NB4 (cell line): ENCODE measurements at regions not wholly inside any gene's neighbourhood (a gene's known extent, or its start where the extent isn't known, plus 50 kb on each side); places are given as distances from the start of the nearest gene placed in this dataset.

Experiments used
- POLR2A ChIP-seq: IDR thresholded peaks from 2 replicates; pipeline ENCODE4 v1.6.1; 2011; ENCODE audit warnings: mild to moderate bottlenecking; ENCODE audit not compliant: insufficient read length; ENCODE audit errors: extremely low read depth
- TF ChIP-seq, protein P1 (sequence below): IDR thresholded peaks from one replicate; pipeline ENCODE4 v1.5.1; 2012; ENCODE audit warnings: low read depth, low read length
- TF ChIP-seq, protein P2 (sequence below): IDR thresholded peaks from 2 replicates; pipeline ENCODE4 v1.6.1; 2011; ENCODE audit warnings: low read depth, low read length

DNA sequence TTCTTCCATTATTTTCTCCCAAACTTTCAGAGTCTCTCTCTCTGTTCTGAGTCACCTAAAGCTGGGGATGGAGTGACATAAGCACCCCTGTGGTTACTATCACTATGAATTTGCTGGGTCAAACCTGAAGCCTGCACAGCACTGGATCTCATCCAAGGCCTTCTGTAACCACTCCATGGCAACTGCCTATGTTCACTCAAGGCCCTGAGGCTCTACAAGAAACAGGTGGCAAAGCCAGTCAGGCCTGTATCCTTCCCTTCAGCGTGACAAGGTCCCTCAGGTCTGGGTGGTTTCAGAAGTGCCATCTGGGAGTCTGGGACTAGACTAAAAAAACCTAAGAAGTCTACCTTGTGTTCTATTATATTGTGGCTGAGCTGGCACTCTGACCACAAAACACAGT is 1278.8 kb upstream of the EYS start:
- TF ChIP-seq, protein P1, sequence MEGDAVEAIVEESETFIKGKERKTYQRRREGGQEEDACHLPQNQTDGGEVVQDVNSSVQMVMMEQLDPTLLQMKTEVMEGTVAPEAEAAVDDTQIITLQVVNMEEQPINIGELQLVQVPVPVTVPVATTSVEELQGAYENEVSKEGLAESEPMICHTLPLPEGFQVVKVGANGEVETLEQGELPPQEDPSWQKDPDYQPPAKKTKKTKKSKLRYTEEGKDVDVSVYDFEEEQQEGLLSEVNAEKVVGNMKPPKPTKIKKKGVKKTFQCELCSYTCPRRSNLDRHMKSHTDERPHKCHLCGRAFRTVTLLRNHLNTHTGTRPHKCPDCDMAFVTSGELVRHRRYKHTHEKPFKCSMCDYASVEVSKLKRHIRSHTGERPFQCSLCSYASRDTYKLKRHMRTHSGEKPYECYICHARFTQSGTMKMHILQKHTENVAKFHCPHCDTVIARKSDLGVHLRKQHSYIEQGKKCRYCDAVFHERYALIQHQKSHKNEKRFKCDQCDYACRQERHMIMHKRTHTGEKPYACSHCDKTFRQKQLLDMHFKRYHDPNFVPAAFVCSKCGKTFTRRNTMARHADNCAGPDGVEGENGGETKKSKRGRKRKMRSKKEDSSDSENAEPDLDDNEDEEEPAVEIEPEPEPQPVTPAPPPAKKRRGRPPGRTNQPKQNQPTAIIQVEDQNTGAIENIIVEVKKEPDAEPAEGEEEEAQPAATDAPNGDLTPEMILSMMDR, result no peak
- no peak for TF ChIP-seq POLR2A
- TF ChIP-seq, protein P2, sequence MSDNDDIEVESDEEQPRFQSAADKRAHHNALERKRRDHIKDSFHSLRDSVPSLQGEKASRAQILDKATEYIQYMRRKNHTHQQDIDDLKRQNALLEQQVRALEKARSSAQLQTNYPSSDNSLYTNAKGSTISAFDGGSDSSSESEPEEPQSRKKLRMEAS, result no peak
